LNCaP clone FGC (cell line): ENCODE measurements at regions not wholly inside any gene's neighbourhood (a gene's known extent, or its start where the extent isn't known, plus 50 kb on each side); places are given as distances from the start of the nearest gene placed in this dataset.

Experiments
- DNase-seq: peaks from one replicate; pipeline ENCODE4 v3.0.0-alpha.2; 2011; ENCODE audit warnings: low read depth
- H3K4me3 ChIP-seq: 2 replicates; pipeline ENCODE4 v1.5.1; 2011; ENCODE audit warnings: mild to moderate bottlenecking, low read depth, low read length, control low read depth
- CTCF ChIP-seq: IDR thresholded peaks from 2 replicates; pipeline ENCODE4 v1.5.1; 2012; ENCODE audit warnings: mild to moderate bottlenecking; ENCODE audit not compliant: control insufficient read depth, insufficient read depth; ENCODE audit errors: extremely low read depth

- no peak for DNase-seq
- no peak for TF ChIP-seq CTCF
- H3K4me3 ChIP-seq, result no peak overlapping the region
Observed at GRCh38 chr11:92845390-92845789, 124.1 kb upstream of the MTNR1B start.

- no peak for DNase-seq
- no peak overlapping the region for H3K4me3 ChIP-seq
- TF ChIP-seq CTCF, result no peak
Observed at GRCh38 chr11:92845805-92846204, 123.6 kb upstream of the MTNR1B start.

- no peak overlapping the region for H3K4me3 ChIP-seq
- no peak for TF ChIP-seq CTCF
- no peak for DNase-seq
Observed at GRCh38 chr11:92846491-92847125, 122.8 kb upstream of the MTNR1B start.

- no peak overlapping the region for H3K4me3 ChIP-seq
- TF ChIP-seq CTCF, result no peak
- no peak for DNase-seq
Observed at GRCh38 chr11:92848578-92848977, 120.9 kb upstream of the MTNR1B start.

- TF ChIP-seq CTCF, result no peak
- H3K4me3 ChIP-seq, result no peak overlapping the region
- DNase-seq, result no peak
Observed at GRCh38 chr11:92850296-92850826, 119.1 kb upstream of the MTNR1B start.

GRCh38 chr11:92852229-92852628 lies 117.2 kb upstream of the MTNR1B start:
- no peak overlapping the region for H3K4me3 ChIP-seq
- TF ChIP-seq CTCF, result no peak
- DNase-seq, result no peak

GRCh38 chr11:92852946-92853345 lies 116.5 kb upstream of the MTNR1B start:
- no peak for DNase-seq
- no peak for TF ChIP-seq CTCF

More at GRCh38 chr11:92852946-92853345, 116.5 kb upstream of the MTNR1B start:
- no peak overlapping the region for H3K4me3 ChIP-seq
